ENCODE measurements at regions not wholly inside any gene's neighbourhood (a gene's known extent, or its start where the extent isn't known, plus 50 kb on each side); places are given as distances from the start of the nearest gene placed in this dataset.

GRCh38 chr6:44049989-44050871 is 77.0 kb downstream of the MRPL14 start:
- no peak for DNase-seq (ENCODE audit: low spot score)

GRCh38 chr6:44049163-44049988 is 77.9 kb downstream of the MRPL14 start:
- no peak for DNase-seq (ENCODE audit: low spot score)

DNA sequence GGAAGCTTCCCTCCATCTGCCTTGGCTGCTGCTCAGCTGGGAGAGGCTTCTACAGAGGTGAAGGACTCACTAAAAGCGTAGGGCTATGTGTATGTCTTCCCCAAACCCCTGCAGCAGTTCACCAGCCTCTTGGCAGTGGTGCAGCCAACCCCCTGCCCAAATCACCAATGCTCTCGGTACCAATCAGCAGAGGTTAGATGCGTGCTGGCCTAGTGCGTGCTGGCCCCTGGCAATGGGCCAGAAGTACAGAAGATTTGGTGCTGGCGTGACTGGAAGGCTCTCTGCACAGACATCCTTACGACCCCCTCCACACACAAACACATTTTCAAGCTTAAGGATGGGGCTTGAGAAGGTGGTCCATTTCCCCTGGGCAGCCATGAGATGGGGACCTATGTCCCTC is 79.0 kb downstream of the MRPL14 start:
- no peak for DNase-seq (ENCODE audit: low spot score)

DNA sequence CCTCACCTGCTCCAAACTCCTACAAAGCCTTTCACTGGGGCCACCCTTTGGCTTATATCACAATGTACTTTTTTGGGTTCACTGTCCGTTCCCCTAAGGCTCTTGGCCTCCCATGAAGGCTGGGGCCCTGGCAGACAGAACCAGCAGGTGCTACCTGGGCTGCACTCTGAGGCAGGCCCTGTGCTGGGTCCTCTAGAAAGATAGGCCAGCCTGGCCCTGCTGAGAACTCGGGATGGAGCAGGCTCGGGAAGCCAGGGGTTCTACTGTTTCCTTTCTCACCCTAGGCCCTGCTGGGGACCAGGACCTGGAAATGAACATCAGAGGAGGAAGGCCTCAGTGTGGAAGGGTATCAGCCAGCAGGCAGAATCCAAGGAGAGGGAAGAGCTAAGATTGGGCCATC is 79.5 kb downstream of the MRPL14 start:
- no peak for DNase-seq (ENCODE audit: low spot score)

DNA sequence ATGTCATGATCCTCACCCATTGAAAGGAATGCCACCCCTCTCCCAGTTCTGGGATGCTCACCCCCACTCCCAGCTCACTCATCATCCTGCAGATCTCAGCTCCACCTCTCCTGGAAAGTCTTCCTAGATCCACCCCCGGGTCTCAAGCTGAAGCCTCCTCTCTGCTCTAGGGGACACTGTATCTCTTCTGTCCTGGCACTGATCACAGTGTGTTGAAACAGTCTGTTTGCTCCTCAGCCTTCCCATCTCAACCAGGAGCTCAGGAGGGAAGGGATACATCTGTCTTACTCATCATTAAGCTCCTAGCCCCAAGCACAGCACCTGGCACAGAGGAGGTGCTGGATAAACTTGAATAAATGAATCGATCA is 80.1 kb downstream of the MRPL14 start:
- DNase-seq (ENCODE audit: low spot score): no peak

DNA sequence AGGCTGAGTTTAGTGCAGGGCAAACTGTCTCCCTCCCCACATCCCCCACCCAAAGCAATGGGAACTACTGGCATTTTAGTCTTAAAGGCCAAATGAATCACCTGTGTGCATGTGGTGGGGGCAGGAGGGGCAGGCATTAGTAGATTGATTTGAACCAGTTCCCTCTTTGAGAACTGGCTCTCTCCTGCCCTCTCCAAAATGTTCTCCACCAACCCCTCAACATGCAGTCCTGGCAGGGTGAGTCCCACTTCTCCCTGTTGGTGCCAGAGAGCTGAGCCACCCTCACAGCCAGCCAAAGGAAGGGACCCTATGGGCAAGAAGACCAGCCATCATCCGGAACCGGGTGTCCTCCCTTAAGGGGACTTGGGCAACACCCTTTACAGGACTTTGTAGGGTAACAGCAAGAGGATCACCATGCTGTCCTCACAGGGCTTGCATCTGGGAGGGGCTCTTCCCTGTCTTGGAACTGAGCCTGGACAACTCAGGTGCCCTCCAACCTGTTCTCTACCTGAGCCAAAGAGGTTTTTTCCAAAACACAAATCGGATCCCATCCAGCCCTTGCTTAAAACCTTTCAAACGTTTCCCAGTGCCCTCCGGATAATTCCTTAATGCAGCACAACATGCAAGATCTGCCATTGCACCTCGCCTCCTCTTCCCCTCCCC is 80.6 kb downstream of the MRPL14 start:
- DNase-seq (ENCODE audit: low spot score): no peak

- DNase-seq (ENCODE audit: low spot score): no peak
Observed at GRCh38 chr6:44045672-44046015, 81.6 kb downstream of the MRPL14 start.

- no peak for DNase-seq (ENCODE audit: low spot score)
Observed at GRCh38 chr6:44044940-44045671, 82.1 kb downstream of the MRPL14 start.

GRCh38 chr6:44044154-44044539 is 83.1 kb downstream of the MRPL14 start:
- DNase-seq (ENCODE audit: low spot score): no peak

GRCh38 chr6:44043479-44044153 is 83.6 kb downstream of the MRPL14 start:
- DNase-seq (ENCODE audit: low spot score): no peak

- DNase-seq (ENCODE audit: low spot score): no peak
Observed at GRCh38 chr6:44042989-44043478, 84.2 kb downstream of the MRPL14 start.

- DNase-seq (ENCODE audit: low spot score): no peak
Observed at GRCh38 chr6:44042261-44042988, 84.8 kb downstream of the MRPL14 start.

GRCh38 chr6:44041461-44042260 is 85.6 kb downstream of the MRPL14 start:
- no peak for DNase-seq (ENCODE audit: low spot score)

- DNase-seq (ENCODE audit: low spot score): no peak
Observed at GRCh38 chr6:44040786-44041185, 86.5 kb downstream of the MRPL14 start.

DNA sequence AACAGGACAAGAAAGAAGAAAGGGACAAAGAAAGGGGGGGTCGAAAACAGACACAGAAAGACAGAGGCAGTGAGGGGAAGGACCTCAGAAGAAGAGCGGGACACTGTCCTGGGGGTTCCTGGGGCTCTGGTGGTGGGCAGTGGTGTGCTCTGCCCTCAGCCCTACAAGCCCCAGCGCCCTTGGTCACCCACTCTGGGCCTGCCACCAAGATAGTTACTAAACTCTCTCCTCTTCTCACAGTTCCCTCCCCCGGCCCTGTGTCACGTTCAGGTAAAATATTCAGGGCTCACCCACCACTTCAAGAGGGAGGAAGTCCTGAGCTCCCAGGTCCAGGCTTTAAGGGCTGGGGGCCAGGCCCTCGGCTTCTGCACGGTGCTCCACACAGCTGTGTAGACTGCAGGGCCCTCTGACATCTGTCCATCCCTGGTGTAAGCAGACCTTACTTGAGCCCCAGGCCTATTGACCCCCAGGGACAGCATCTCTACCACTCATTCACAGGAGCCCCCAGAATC is 87.4 kb downstream of the MRPL14 start:
- DNase-seq (ENCODE audit: low spot score): no peak

GRCh38 chr6:44039191-44039719 is 88.0 kb downstream of the MRPL14 start:
- DNase-seq (ENCODE audit: low spot score): no peak

DNA sequence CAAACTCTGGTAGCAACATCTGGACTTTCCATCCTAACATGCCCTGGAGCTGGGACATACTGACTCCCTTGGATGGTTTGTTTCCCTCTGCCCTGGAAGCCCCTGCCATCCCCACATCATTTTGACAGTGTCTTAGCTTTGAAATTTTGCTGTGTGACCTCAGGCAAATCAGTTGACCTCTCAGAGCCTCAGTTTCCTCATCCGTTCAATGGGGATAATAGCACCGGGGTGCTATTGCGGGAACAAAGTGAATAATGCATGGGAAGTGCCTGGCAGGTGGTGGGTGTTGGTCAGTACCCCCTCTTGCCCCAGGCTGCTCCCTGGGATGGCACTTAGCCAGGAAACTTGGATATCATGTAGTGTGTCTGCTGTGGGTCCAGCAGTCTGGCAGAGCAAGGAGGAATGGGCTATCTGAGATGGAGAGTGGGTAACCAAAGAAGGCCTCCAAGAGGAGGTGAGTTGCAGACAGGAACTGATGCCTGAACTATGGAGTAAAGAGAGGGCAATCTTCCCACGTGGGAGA is 88.6 kb downstream of the MRPL14 start:
- DNase-seq (ENCODE audit: low spot score): no peak

DNA sequence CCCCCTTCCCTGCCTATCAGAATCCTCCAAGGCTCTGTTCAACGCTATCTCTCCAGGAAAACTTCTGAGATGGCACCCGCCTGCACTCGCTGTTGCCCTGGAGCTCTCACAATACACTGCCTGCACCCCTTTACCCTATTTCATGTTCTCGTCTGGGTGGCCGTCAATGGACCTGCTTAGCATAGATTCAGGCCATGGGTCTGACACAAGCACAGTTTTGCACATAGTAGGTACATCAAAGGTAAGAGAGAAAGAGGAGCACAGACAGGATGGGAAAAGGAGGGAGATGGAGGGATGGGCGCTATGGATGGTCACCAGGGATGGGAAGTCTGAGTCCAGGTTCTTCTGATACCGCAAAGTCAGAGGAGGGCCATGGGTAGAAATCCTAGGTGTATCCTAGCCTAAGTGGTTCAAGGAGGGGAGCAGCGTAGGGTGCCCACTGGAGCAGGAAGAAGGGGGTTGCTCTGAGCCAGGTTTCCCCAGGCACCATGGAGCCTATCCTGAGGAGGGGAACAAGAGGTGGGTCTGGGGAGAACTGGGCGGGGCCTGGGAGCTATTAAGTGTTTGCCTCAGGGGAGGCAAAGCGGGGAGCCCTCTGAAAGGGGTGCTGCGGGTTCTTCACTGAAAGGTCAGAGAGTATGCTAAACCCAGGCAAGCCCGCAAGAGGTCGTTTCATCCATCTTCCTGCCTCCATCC is 89.3 kb downstream of the MRPL14 start:
- no peak for DNase-seq (ENCODE audit: low spot score)
